ENCODE measurements at regions not wholly inside any gene's neighbourhood (a gene's known extent, or its start where the extent isn't known, plus 50 kb on each side); places are given as distances from the start of the nearest gene placed in this dataset.
"Not testable (repeated sequence)": the region's sequence is repeated elsewhere in the genome, so short reads cannot be mapped to it uniquely, and the experiment has no call there.

DNA sequence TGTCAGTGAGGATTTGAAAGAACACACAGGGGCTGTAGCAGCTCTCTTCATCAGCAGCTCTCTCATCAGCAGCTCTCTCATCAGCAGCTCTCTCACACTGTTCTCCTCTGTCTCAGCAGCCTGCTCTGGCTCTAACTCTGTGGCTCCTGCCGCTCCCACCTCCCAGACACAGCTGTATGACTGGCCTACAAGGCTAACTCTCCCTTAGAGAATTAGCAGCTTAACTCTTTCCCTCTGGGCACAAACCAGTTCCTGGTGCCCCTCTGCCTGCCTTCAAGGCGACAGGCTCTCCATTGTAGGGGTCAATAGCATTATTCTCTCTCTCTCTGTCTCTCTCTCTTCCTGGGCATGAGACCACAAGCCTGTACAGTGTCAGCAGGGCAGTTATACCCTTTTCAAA is 385.6 kb upstream of the PCDH10 start:
- Mint-ChIP-seq H3K27ac (no peak overlapping the region), H3K27me3 (no peaks in the 10 kb centered on the region), H3K9me3 (no peaks in the 10 kb centered on the region), H3K4me1 (no peaks in the 10 kb centered on the region), H3K36me3 (no peaks in the 10 kb centered on the region), H3K4me3 (no peak overlapping the region)

DNA sequence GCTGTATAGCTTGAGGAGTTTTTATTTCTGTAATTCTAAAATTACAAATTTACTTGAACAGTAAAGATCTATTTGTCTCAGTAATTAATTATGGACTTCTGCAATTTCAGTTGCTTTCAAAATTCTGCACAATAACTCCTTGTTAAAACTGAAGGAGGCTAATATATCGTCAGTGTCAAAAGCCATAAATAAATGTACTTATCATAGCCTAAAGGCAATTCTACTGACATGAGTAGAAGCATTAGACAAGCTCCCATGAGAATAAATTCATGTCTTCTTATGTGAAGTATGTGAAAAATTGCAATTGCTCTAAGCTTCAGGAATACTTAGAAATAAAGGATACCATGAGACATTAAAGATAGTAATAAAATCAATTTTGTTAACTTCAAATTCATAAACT is 381.2 kb upstream of the PCDH10 start:
- Mint-ChIP-seq H3K27ac (no peak overlapping the region), H3K36me3 (no peaks in the 10 kb centered on the region), H3K9me3 (peaks cover 0 to 5% (median 2%) of the 10 kb centered on the region in 3 donors), H3K27me3 (no peaks in the 10 kb centered on the region), H3K4me1 (no peaks in the 10 kb centered on the region), H3K4me3 (no peak overlapping the region)

DNA sequence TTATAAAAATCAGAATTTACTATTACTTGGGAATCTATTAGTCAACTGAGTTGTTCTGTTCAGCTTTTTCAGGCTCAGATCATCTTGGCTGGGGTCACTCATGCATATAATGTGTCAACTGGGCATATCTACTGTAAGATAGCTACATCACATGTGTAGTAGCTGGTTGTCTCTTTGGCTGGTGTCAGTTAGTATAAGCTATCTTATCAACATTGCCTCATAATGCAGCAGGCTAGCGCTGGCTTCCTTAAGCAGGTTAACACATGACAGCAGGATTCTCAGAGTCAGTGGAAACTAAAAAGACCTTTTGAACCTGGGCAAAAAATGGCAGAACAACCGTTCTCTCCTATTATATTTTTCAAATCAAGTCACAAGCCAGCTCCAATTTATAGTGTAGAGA is 378.3 kb upstream of the PCDH10 start:
- Mint-ChIP-seq H3K27ac (no peak overlapping the region), H3K36me3 (no peaks in the 10 kb centered on the region), H3K9me3 (peaks cover 0 to 5% (median 3%) of the 10 kb centered on the region in 3 donors), H3K4me3 (no peak overlapping the region), H3K27me3 (no peaks in the 10 kb centered on the region), H3K4me1 (no peaks in the 10 kb centered on the region)

DNA sequence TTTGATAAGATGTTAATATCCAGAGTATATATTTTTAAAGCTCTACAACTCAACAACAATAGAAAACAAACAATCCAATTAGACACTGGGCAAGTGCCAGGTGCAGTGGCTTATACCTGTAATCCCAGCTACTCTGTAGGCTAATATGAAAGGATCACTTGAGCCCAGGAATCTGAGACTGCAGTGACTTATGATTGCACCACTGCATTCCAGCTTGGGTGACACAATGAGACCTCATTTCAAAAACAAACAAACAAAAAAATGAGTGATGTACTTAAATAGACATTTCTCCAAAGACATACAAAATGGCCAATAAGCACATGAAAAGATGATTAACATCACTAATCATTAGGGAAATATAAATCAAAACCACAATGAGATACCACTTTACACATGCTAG is 356.8 kb upstream of the PCDH10 start:
- no peak overlapping the region for H3K4me3 Mint-ChIP-seq
- no peaks in the 10 kb centered on the region for H3K4me1 Mint-ChIP-seq
- H3K27ac Mint-ChIP-seq, result no peak overlapping the region
- no peaks in the 10 kb centered on the region for H3K36me3 Mint-ChIP-seq
- no peaks in the 10 kb centered on the region for H3K27me3 Mint-ChIP-seq
- H3K9me3 Mint-ChIP-seq, result peaks cover 0 to 3% (median 0%) of the 10 kb centered on the region in 3 donors

DNA sequence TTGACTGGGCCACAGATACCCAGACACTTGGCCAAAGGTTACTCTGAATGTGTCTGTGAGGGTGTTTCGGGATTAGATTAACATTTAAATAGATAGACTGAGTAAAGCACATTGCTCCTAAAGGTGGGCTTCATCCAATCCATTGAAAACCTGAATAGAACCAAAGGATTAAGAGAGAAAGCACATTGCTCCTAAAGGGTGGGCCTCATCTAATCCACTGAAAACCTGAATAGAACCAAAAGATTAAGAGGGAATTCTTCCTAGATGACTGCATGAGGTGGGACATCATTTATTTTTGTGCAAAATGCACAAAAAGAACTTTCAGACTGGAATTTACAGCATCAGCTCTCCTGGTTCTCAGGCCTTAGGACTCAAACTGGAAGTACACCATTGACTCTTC is 351.2 kb upstream of the PCDH10 start:
- no peak overlapping the region for H3K4me3 Mint-ChIP-seq
- no peaks in the 10 kb centered on the region for H3K9me3 Mint-ChIP-seq
- no peaks in the 10 kb centered on the region for H3K36me3 Mint-ChIP-seq
- H3K4me1 Mint-ChIP-seq, result no peaks in the 10 kb centered on the region
- H3K27ac Mint-ChIP-seq, result no peak overlapping the region
- no peaks in the 10 kb centered on the region for H3K27me3 Mint-ChIP-seq

DNA sequence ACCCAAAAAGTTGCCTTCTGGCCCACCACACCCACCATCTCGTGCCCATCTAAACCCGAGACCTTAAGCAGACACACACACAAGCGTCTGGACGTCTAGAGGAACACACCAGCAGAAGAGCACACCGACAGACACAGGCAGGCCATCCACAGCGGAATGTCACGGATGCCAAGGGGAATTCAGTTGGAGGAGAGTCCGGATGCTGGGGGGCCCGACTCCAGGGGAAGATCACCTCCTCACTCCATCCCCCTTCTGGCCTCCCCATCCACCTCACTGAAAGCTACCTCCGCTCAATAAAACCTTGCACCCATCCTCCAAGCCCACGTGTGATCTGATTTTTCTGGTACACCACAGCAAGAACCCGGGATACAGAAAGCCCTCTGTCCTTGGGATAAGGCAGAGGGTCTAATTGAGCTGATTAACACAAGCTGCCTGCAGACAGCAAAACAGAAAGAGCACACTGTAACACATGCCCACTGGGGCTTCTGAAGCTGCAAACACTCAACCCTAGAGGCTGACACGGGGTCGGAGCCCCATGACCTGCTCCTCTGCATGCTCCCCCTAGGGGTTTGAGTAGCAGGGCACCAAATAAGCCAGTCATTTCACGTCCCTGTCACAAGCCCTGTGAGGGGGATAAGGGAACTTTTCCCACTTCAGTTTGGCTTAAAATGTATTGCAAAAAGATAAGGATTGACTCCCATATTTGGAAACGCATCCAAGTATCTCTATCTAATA is 339.6 kb upstream of the PCDH10 start:
- no peak overlapping the region for H3K4me3 Mint-ChIP-seq
- no peak overlapping the region for H3K27ac Mint-ChIP-seq
- no peaks in the 10 kb centered on the region for H3K36me3 Mint-ChIP-seq
- peaks cover 3 to 6% (median 5%) of the 10 kb centered on the region in 3 donors for H3K9me3 Mint-ChIP-seq
- H3K27me3 Mint-ChIP-seq, result no peaks in the 10 kb centered on the region
- H3K4me1 Mint-ChIP-seq, result no peaks in the 10 kb centered on the region

GRCh38 chr4:132813061-132813460 is 336.0 kb upstream of the PCDH10 start:
- H3K4me1 Mint-ChIP-seq, H3K9me3 Mint-ChIP-seq, H3K27me3 Mint-ChIP-seq, H3K27ac Mint-ChIP-seq, H3K36me3 Mint-ChIP-seq, H3K4me3 Mint-ChIP-seq: not testable (repeated sequence)

GRCh38 chr4:132818091-132818490 is 331.0 kb upstream of the PCDH10 start:
- H3K4me3 Mint-ChIP-seq, result no peak overlapping the region
- H3K36me3 Mint-ChIP-seq, result no peaks in the 10 kb centered on the region
- H3K27ac Mint-ChIP-seq, result no peak overlapping the region
- H3K27me3 Mint-ChIP-seq, result no peaks in the 10 kb centered on the region
- no peaks in the 10 kb centered on the region for H3K4me1 Mint-ChIP-seq
- peaks cover 4 to 13% (median 5%) of the 10 kb centered on the region in 3 donors for H3K9me3 Mint-ChIP-seq

GRCh38 chr4:132823419-132823818 is 325.7 kb upstream of the PCDH10 start:
- Mint-ChIP-seq H3K4me3 (no peak overlapping the region), H3K27me3 (no peaks in the 10 kb centered on the region), H3K27ac (no peak overlapping the region), H3K9me3 (peaks cover 4 to 13% (median 5%) of the 10 kb centered on the region in 3 donors), H3K36me3 (no peaks in the 10 kb centered on the region), H3K4me1 (no peaks in the 10 kb centered on the region)

DNA sequence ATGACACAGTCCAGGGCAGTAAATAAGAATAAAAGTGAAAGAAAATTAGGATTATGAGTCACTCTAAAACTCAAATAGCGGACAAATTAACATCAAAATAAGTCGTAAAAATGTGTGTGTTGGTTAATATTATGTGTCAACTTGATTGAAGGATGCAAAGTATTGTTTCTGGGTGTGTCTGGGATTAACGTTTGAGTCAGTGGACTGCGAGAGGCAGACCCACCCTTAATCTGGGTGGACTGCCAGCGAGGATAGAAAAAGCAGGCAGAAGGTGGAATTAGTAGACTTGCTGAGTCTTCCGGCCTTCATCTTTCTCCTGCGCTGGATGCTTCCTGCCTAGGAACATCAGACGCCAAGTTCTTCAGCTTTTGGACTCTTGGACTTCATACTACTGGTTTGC is 324.3 kb upstream of the PCDH10 start:
- Mint-ChIP-seq H3K9me3 (peaks cover 1 to 9% (median 2%) of the 10 kb centered on the region in 3 donors), H3K4me1 (no peaks in the 10 kb centered on the region), H3K27me3 (no peaks in the 10 kb centered on the region), H3K4me3 (no peak overlapping the region), H3K27ac (no peak overlapping the region), H3K36me3 (no peaks in the 10 kb centered on the region)

DNA sequence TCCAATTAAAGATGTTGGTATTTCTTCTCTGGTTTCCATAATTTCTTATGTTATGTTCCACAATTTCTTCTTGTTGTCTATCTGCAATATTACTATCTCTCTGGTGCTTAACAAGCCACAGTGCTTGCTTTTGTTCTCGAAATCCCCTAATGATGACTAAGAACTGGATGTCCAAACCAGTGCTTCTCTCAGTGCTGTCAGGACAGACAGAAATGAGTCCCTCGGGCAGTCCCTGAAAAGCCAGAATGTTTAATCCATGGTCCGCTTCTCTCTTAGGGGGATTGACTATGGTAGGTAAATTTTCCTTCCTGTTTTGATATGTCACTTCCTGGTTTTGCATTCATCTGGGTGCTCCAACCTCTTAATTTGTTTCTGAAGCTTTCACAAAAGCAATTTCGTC is 321.6 kb upstream of the PCDH10 start:
- H3K9me3 Mint-ChIP-seq, result peaks cover 2 to 7% (median 2%) of the 10 kb centered on the region in 3 donors
- no peaks in the 10 kb centered on the region for H3K36me3 Mint-ChIP-seq
- H3K4me3 Mint-ChIP-seq, result no peak overlapping the region
- H3K27me3 Mint-ChIP-seq, result no peaks in the 10 kb centered on the region
- H3K4me1 Mint-ChIP-seq, result no peaks in the 10 kb centered on the region
- H3K27ac Mint-ChIP-seq, result no peak overlapping the region

DNA sequence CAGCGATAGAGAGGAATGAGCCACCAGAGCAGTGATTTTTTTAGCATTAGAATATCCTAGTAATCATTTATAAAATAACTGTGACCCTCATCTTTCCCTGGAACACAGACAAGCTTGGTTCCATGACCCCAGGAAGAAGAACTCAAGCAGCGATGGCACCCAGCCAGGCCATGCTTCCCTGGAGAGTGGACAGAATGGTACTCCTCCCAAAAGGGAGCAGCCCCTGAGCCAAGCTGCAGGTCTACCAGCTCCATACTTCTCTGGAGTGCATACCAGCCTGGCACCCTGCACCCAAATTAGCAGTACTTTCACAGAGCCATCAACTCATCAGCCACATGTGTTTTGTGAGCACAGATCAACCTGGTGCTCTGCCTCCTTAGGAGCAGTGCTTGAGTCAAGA is 310.9 kb upstream of the PCDH10 start:
- Mint-ChIP-seq H3K27ac (no peak overlapping the region), H3K4me1 (no peaks in the 10 kb centered on the region), H3K36me3 (no peaks in the 10 kb centered on the region), H3K4me3 (peak overlapping the region in 1 of 4 donors; percentile 32), H3K27me3 (no peaks in the 10 kb centered on the region), H3K9me3 (peaks cover 5 to 19% (median 6%) of the 10 kb centered on the region in 3 donors)

DNA sequence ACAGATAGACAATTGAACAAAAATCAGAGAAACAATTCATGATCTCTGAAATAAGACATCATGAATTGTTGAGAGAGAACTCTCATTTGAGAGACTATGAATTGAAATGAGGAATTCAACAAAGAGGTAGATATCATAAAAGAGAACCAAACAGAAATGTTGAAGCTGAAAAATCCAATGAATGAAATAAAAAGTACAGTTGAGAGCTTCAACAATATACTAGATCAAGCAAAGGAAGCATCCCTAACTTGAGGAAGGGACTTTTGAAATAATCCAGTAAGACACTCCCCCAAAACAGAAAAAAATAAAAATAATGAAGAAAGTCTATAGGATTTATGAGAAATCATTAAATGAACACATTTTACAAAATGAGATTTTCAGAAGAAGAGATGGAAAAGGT is 310.0 kb upstream of the PCDH10 start:
- H3K27ac Mint-ChIP-seq, result no peak overlapping the region
- no peaks in the 10 kb centered on the region for H3K27me3 Mint-ChIP-seq
- H3K36me3 Mint-ChIP-seq, result no peaks in the 10 kb centered on the region
- H3K4me1 Mint-ChIP-seq, result no peaks in the 10 kb centered on the region
- peaks cover 5 to 19% (median 6%) of the 10 kb centered on the region in 3 donors for H3K9me3 Mint-ChIP-seq
- no peak overlapping the region for H3K4me3 Mint-ChIP-seq

DNA sequence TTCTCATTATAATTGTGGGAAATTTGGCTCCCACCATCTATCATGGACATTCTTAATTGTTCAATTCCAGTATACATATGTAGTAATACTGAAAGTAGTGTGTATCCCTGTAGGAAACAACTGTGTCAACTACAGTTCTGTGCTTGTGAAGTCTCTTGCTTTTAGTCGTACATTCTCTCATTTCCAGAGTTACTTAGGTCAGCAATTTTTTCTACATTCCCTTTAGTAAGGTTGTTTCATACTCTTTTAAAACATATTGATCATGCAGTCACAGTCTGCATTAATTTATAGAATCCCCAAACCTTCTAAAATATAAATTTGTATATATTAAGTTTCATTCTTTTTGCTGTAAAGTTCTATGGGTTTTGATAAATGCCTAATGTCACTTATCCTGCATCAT is 289.2 kb upstream of the PCDH10 start:
- H3K27ac Mint-ChIP-seq, result no peak overlapping the region
- H3K27me3 Mint-ChIP-seq, result no peaks in the 10 kb centered on the region
- H3K9me3 Mint-ChIP-seq, result peaks cover 0 to 6% (median 1%) of the 10 kb centered on the region in 3 donors

DNA sequence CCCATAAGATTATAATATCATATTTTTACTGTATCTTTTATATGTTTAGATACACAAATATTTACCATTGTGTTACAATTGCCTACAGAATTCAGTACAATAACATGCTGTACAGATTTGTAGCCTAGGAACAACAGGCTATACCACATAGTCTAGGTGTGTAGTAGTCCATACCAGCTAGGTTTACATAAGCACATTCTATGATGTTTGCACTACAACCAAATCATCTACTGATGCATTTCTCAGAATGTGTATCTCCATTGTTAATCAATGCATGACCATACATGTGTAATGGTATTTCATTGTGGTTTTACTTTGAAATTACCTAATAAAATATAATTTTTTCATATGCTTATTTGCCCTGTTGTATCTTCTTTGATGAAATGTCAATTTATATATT is 288.1 kb upstream of the PCDH10 start:
- Mint-ChIP-seq H3K4me1 (no peaks in the 10 kb centered on the region), H3K27ac (no peak overlapping the region), H3K36me3 (no peaks in the 10 kb centered on the region), H3K4me3 (no peak overlapping the region), H3K9me3 (peaks cover 0 to 6% (median 1%) of the 10 kb centered on the region in 3 donors), H3K27me3 (no peaks in the 10 kb centered on the region)

More for the DNA sequence above, 289.2 kb upstream of the PCDH10 start:
- Mint-ChIP-seq H3K4me3 (no peak overlapping the region), H3K36me3 (no peaks in the 10 kb centered on the region), H3K4me1 (no peaks in the 10 kb centered on the region)

- Mint-ChIP-seq H3K27me3 (no peaks in the 10 kb centered on the region), H3K9me3 (peaks cover 0 to 6% (median 1%) of the 10 kb centered on the region in 3 donors), H3K27ac (no peak overlapping the region), H3K36me3 (no peaks in the 10 kb centered on the region), H3K4me1 (no peaks in the 10 kb centered on the region), H3K4me3 (no peak overlapping the region)
Measured at GRCh38 chr4:132863619-132864018, 285.5 kb upstream of the PCDH10 start.
